Activated CD8-positive, alpha-beta memory T cell treated with anti-CD3 and anti-CD28 coated beads for 24 hours (primary cell): ENCODE measurements at regions not wholly inside any gene's neighbourhood (a gene's known extent, or its start where the extent isn't known, plus 50 kb on each side); places are given as distances from the start of the nearest gene placed in this dataset.
"Not testable (repeated sequence)": the region's sequence is repeated elsewhere in the genome, so short reads cannot be mapped to it uniquely, and the experiment has no call there.

Experiments used
- DNase-seq: peaks from one replicate; pipeline ENCODE4 v3.0.0-alpha.2; 2020

GRCh38 chr13:85597790-85598500 lies 201.3 kb downstream of the SLITRK6 start:
- no peak for DNase-seq

- no peak for DNase-seq
These were observed 207.0 kb downstream of the SLITRK6 start for GRCh38 chr13:85592211-85592610.

GRCh38 chr13:85590231-85590931 lies 208.8 kb downstream of the SLITRK6 start:
- no peak for DNase-seq

GRCh38 chr13:85589021-85589420 lies 210.2 kb downstream of the SLITRK6 start:
- no peak for DNase-seq

GRCh38 chr13:85588359-85588758 lies 210.9 kb downstream of the SLITRK6 start:
- no peak for DNase-seq

GRCh38 chr13:85586856-85587255 lies 212.4 kb downstream of the SLITRK6 start:
- no peak for DNase-seq

GRCh38 chr13:85586422-85586831 lies 212.8 kb downstream of the SLITRK6 start:
- no peak for DNase-seq

GRCh38 chr13:85582890-85583289 lies 216.3 kb downstream of the SLITRK6 start:
- no peak for DNase-seq

- no peak for DNase-seq
These were observed 224.1 kb downstream of the SLITRK6 start for GRCh38 chr13:85575110-85575509.

- DNase-seq, result no peak
These were observed 231.3 kb downstream of the SLITRK6 start for GRCh38 chr13:85567909-85568308.

- DNase-seq, result no peak
These were observed 233.6 kb downstream of the SLITRK6 start for GRCh38 chr13:85565652-85566051.

GRCh38 chr13:85564598-85564997 lies 234.6 kb downstream of the SLITRK6 start:
- no peak for DNase-seq

GRCh38 chr13:85562282-85562681 lies 236.9 kb downstream of the SLITRK6 start:
- no peak for DNase-seq

GRCh38 chr13:85557691-85558467 lies 241.3 kb downstream of the SLITRK6 start:
- DNase-seq, result no peak

- no peak for DNase-seq
These were observed 248.2 kb downstream of the SLITRK6 start for GRCh38 chr13:85551012-85551411.

- no peak for DNase-seq
These were observed 249.4 kb downstream of the SLITRK6 start for GRCh38 chr13:85549819-85550218.

- DNase-seq, result not testable (repeated sequence)
These were observed 250.4 kb downstream of the SLITRK6 start for GRCh38 chr13:85548845-85549244.

- DNase-seq, result no peak
These were observed 253.4 kb downstream of the SLITRK6 start for GRCh38 chr13:85545771-85546170.

GRCh38 chr13:85544756-85545155 lies 254.5 kb downstream of the SLITRK6 start:
- no peak for DNase-seq

GRCh38 chr13:85543144-85543543 lies 256.1 kb downstream of the SLITRK6 start:
- DNase-seq, result no peak

- no peak for DNase-seq
These were observed 257.7 kb downstream of the SLITRK6 start for GRCh38 chr13:85541476-85541875.

GRCh38 chr13:85538957-85539356 lies 260.3 kb downstream of the SLITRK6 start:
- DNase-seq, result no peak

GRCh38 chr13:85537601-85538000 lies 261.6 kb downstream of the SLITRK6 start:
- DNase-seq, result no peak

GRCh38 chr13:85536706-85537105 lies 262.5 kb downstream of the SLITRK6 start:
- DNase-seq, result no peak
